ENCODE measurements at regions not wholly inside any gene's neighbourhood (a gene's known extent, or its start where the extent isn't known, plus 50 kb on each side); places are given as distances from the start of the nearest gene placed in this dataset.

- TF ChIP-seq CTCF (IDR thresholded peaks at IDR 0.05) = no peak
- TF ChIP-seq POLR2AphosphoS5 (IDR thresholded peaks at IDR 0.05; ENCODE audit: low read depth, low read length) = no peak
These were observed 484.0 kb upstream of the ZWINT start for GRCh38 chr10:56844978-56845529.

Data from Panc1 (cell line).